HPDE6-E6E7 (cell line): ENCODE measurements at regions not wholly inside any gene's neighbourhood (a gene's known extent, or its start where the extent isn't known, plus 50 kb on each side); places are given as distances from the start of the nearest gene placed in this dataset.

Source experiments
- DNase-seq: peaks from one replicate; pipeline ENCODE4 v3.0.0; 2011; ENCODE audit warnings: missing footprints; ENCODE audit errors: extremely low spot score

DNA sequence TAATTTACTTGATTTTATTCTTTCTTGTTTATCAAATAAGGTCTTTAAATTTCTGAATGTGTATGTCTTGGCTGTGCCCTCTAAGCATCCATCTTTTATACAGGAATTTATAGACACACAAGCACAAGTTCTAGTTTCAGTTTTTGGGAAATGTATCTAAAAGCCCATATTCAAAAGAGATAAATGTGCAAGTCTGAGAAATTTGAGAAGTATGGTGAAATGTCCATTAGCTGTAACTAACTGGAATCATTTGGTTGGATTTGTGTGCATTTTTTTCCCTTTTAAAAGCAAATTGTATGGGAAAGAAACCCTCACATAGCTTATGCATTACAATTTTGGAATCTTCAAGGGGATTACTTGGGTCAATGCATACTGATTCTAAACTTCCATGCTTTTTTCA lies 532.0 kb downstream of the KLF5 start:
- no peak for DNase-seq

DNA sequence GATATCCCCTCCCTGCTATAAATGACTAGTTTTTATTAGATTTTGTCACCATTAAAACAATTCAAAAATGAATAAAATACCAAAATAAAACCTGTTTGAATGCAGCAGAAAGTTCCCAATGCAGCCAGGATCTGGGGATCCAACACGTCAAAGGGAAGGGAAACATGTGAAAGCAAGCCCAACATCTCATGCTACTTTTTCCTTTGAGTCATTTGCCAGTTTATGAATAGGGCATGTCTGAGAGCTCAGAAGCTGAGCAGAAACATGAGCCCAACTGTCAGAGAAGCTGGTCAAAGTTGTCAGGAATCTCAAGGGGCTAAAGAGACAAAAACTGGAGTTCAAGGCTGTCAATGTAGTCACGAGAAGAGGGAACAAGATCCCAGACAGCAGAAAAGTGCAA lies 526.4 kb downstream of the KLF5 start:
- DNase-seq: no peak

DNA sequence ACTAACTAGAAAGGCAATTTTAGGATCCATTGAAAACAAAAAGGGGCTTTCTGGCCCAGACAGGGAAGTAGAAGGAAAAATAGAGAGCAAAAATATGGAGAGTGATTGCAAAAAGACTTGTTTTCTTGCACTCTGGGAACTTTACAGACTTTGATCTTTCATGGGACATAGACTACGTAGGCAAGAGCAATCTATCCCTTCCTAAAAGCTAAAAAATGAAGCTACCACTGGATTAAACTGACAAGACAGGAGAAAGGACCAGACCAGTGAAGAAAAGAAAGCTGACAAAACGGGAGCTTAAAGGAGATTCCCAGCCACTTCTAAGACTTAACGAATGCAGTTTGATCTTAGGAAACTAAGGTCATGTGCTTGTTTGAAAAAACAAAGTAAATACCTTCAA lies 524.5 kb downstream of the KLF5 start:
- DNase-seq: no peak

DNA sequence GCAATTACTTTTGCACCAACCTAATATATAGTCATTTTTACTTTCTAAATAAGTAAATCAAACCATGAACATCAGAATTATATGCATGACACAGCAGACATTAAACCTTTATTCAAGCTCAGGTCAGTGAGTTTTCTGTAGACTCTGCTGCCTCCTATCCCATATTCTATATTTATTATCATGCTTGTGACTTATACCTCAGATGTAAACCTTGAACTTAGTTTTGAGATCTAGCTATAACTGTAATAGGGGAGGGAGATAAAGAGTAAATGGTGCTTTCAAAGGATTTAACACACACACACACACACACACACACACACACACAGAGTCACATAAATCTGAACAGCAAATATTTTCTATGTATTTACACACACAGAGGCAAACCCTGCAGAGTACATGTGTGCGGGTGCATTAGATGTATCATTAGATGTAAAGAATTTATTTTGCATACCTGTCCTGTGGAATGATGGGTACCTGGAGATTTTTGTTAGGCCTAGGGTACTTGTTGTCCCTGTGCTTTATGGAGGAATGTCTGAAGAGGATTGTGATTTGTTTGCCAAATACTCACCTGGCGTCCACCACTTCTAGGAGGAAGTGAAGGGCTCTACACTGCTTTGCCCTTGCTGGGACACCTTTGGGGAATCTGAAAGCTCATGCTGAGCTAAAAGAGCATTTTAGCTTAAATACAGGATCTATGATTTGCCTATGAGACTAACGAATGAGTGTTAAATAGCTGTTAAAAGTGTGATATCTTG lies 521.9 kb downstream of the KLF5 start:
- no peak for DNase-seq

DNA sequence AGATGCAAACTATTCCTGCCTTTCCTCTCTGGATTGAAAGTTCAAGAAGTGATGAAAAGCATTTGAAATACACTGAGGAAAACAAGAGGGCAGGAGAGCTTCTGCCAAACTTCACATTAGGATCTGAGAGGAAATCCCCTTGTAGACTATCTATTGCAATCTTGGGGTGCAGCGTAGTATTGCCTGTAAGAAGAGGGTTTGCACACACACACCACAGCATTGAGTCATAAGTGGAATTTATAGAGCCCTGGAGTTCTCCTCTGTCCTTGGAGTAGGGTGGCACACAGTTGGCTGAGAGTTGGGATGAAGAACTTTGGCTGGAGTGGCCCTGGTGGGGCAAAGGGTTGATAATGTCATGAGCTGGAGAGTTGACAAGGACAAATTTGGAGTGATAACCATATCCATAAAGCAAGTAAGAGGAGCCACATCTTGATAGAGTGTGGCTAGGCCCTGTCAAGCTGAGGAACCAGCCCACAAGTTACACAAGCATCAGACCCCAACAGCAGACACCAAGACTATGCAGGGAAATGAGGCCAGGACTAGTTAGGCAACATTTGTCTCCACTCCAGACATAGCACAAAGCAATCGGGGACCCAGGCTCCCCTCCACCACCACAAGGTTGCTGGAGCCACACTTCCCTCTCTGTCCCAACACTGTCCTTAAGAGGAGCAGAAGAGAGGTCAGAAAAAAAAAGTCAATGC lies 520.9 kb downstream of the KLF5 start:
- DNase-seq: no peak

DNA sequence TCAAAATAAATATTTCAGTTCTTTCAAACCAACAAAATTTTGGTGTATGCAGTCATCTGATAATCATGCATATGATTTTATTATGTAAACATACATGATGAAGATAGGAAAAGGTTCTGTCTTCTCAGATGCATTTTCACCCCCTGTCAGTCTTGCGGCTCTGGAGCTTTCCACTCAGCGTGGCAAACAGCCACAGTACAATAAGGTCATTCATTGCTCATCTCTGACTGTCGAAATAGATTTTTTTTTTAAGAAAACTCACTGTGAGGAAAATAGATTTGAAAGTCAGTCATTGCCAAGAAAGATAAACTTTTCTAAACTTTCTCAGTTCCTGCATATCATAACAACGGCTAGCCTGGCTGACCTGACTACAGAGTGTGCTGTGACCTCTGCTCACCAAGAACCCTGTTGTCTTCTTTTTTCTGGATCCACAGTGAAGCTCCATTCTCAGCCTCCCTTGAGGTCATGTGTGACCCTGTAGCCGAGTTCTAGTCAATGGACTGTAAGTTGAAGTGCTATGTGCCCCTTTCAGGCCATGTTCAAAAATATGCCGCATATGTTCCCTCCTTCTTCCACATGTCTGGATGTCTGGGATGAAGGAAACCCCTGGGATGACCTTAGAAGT lies 519.6 kb downstream of the KLF5 start:
- DNase-seq: no peak

DNA sequence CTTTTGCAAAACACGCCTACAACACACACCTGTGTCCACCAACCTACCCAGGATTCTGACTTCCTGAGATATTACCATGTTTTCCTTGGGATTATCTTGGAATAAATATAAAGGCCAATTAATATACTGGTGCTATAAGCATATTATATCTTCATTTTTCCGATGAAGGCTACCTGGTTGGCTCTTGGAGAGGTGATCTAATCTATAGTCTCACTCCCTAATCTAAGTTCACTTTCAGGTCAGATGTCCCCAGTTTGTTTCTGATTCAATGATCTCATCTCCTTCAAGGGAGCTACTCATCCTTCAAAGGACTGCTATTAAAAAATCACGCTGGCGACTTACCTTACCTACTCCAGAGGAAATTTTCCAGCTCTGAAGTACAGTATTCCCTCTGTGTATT lies 517.5 kb downstream of the KLF5 start:
- DNase-seq: no peak

DNA sequence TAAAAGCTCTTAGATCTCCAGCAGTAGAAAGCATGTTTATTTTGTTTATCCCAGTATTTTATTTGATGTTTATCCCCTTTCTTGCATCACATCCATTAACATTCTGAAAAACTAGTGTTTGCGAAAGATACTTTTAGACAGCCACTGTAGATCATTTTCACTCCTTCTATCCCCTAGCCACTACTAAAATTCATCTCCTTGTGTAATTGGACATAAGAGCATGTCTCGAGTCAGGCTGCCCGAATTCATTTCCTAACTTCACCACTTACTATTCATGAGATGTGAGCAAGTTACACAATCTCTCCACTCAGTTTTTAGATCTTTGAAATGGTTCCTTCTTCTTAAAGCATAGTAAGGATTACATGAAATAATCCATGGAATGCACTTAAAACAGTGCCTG lies 514.0 kb downstream of the KLF5 start:
- DNase-seq: no peak

DNA sequence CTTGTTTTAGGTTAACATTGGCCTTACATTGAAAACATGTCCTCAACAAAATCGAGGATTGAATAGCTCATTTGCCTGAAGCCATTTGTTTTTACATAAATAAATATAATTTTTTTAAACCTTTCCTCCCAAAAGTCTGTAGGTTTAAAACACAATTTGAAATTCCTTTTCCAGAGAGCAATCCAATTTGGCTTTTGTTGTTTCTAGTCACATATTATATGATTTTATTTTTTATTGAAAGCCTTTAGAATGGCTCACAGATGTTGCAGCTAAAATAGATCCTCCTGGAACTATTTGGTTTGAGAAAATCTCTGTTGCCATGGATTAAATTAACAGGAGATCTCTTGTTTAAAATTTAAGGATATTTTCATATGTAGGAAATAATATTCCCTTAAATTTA lies 512.6 kb downstream of the KLF5 start:
- no peak for DNase-seq

DNA sequence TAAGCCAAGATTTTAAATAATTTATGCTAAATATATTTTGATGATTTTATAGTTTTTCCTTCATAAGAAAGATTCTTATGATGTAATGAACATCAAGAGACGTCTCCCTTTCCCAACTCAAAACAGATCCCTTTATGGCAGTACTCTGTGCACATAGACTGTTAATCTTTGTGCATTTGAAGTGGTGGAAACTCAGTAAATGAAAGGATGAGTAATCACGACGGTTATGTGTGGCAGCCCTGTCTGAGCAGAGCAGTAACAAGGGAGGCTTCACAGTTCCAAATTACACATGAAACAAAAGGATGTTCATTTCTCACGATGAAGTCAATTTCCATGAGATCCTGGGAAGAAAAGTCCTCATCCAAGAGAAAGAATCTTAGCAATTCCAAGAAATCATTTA lies 498.1 kb downstream of the KLF5 start:
- no peak for DNase-seq

DNA sequence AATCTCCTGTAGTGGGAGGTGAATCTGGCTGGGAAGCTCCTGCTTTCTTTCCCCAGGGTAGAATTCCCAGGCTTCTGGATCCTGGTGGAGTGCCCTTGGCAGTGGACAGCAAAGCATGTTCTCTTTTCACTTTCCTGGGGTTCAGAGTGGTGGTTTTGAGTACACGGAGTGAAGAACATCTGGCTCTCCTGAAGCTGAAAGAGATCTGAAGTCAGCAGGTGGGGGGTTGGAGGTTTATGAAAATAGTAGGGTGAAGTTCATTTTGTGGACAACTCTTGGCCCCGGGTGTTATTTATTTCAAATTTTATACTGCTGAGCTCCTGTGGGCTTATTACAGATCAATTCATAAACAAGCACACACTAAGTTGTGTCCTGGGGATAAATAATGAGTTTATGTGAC lies 497.3 kb downstream of the KLF5 start:
- DNase-seq: no peak

DNA sequence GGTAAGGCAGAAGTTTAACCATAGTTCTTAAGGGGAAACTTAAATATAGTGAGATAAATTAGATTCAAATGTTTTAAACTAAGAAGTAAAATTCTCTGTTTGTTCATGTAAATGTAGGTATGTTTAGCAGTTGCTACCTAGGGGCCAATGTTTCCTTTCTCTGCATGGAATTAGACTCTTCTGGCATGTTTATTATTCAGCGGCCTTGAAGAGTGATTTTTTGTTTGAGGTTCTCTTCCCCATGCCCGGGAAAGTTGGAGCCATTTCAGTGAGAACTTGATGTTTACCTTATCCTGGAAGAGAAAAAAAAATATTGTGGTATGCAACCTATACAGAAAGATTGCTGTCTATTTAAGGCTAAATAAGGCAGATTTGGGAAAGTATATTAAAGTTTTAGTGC lies 492.9 kb downstream of the KLF5 start:
- DNase-seq: no peak

DNA sequence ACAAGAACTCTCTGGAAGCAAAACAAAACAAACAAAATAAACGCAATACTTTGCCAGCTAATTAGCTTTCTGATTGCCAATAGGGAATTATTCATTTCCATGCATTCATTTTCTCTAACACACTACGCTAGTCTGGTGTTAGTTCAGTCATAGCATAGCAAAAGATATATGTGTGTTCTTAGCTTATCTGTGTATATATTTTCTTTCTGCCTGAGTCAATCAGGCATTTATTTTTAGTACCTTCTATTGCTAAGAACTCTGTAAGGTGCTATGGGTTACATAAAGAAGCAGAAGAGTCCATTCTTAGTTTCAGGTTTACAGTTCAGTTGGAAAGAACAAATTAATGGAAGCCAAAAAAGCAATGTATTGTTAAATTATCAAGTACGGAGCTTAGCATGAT lies 490.9 kb downstream of the KLF5 start:
- DNase-seq: no peak

DNA sequence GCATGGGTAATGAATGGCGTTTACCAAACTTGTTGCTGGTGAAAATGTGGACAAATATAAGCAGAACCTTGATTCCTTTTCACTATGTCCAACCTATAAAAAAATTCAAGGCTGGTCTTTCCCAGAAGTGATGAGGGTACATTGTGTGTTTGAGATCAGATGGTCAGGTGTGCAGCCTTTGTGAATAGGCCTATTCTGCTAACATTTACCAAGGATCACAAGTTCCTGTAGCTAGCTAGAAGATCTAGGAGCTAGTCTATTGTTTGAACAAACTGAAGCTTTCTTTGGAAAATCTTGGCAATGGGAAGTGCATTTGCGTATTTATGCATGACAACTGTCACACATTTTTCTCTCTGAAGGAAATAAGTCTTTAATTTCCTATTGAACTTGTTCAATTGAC lies 489.6 kb downstream of the KLF5 start:
- DNase-seq: no peak

DNA sequence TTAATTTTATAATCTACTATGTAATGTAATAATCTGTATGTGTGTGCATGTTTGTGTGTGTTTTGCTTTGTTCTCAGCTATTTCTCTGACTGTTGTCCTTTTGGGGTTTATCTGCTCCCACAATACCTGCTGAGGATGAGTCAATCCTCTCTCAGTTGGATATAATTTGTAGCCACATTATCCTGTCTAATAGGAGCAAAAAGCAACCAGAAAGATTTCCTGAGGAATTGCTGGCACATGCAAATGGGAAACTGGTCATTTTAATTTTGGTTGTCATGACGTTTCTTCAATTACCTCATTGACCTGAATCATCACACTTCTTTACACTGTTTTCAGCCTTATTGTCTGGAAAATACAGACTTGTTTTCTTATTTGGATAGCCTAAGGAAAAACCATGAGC lies 488.4 kb downstream of the KLF5 start:
- DNase-seq: no peak

DNA sequence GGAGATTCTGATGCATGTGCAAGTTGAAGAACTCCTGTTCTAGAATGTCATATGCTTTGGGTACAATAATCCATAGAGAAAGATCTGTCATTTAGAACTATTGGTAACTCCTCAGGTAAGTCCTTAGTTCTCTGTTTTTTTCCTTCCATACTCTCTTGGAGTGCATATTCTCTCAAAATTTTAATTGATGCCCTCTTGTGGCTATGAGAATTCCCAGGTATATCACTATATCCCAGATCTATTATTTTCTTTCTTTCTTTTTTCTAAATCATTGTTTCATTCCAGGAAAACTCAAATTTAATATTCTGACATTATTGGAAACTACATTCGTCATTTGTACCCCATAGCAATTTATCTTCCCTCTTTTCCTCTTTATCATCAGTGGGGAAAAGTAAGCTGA lies 485.4 kb downstream of the KLF5 start:
- no peak for DNase-seq

DNA sequence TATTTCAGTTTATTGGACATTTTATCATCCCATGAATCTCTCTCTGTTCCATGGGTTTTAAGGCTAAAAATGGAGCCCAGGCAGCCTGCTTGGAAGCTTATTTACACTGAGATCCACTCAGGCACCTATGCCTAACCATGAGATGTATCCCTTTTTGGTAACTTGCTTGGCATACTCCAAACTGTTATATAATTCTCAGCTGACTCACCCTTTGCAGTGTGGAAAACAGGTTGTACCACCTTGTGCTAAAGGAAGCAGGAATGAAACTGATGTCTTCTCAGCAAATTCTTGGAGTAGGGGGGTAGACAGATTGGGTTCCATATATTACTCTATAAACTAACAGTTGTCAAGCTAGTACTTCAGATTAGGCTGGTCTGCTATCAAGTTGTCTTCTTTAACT lies 483.6 kb downstream of the KLF5 start:
- DNase-seq: peak; percentile 51

DNA sequence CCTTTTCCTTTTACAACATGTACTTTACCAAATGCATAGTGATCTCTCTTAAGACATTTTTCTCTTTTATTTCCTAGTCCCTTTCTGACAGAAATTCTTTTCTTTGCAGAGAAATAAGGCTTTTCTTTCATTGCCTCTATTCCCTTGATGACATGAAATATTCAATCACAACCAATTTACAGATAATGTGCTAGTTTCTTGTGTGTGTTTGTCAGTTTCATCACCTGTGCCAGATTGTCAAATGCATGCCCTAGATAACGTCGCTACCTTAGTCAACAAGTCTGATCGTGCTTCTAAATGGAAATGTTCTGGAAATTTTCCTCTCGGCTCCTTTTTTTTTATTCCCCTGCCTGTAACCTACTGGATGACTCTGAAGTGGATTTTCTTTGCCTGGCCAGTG lies 478.1 kb downstream of the KLF5 start:
- no peak for DNase-seq

DNA sequence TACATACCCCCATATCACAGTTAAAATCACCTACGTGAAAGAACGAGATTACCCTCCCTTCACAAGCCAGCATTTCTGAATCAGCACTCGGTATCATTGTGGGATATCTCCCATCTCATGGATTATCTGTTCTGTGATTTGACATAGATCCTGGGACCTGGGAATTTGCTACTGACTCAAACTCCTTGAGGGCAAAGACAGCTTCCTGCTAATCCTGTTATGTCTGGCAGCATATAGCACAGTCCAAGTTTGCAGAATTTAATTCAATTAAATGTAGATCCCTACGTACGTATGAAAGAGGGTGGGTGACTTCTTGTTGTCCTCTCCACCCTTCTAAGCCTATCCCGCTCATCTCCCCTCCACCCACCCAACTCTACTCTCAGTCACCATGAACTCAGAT lies 476.5 kb downstream of the KLF5 start:
- no peak for DNase-seq

DNA sequence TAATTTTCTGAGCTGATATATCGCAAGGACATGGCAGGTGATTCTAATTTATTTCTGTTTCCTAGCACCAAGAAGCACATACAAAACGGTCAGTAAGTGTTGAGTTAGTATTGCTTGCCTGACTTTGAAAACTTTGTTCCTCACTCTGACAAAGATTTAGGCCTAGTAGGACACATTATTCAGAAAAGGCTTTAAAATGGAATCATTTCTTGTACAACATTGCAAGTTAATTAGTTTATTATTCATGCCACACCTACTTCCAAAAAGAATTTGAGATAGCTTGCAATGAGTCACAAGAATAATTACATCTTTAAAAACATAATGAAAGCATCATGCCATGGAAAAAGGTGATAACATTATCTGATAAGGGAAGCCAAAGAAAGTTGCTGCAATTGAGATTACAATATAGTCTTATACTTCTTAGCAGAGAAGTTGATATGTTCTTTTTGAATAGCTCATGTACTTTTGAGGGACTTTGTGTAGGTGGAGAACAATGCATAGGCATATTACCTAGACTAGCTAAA lies 474.2 kb downstream of the KLF5 start:
- no peak for DNase-seq

DNA sequence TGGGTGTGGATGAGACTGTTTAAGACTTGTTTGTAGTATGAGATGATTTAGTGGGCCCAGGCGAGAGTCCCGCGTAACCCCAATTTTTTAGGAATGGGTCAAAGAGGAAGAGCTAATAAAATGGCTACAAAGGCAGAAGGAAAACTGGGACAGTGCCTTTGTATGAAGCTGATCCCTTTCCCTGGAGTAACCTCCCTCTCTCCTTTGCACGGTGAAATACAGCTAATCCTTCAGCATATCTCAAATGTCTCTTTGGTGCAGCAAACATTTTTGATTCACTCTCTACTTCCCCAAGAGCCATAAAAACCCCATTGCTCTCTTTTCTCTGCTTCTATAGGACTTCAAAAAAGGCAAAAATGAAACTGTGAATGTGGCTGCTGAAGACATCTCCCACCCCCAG lies 473.8 kb downstream of the KLF5 start:
- DNase-seq: no peak

DNA sequence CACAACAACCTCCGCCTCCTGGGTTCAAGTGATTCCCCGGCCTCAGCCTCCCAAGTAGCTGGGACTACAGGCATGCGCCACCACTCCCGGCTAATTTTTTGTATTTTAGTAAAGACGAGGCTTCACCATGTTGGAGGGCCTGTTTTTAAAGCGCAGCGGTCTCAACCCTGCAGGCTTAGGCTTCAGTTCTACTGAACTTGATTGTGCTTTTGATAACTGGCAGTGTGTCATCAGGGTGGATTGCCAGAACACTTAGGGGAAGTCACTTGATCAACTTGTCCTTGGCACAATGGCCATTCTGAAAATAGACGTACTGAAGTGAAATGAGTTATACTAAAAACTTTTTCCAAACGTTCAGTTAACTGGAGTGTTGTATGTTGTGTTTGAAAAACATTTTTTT lies 472.2 kb downstream of the KLF5 start:
- DNase-seq: no peak

DNA sequence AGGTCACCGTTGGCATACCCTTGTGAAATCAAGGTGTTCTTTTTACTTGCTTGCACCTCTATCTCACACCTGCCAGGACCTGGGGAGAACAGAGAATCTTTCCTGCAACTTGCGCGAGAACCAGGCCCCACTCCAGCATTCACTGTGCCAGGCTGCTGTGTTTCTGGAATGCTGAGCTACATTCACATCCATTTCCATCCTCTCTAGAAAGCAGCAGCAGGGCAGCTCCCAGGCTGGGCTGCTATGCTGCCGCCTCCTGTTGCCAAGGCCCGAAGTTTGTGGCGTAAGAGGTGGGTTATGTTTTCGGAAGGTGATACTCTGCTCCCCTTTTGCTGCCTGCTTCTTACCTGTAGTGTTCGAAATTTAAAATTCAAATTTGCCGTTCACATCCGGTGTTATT lies 464.1 kb downstream of the KLF5 start:
- DNase-seq: no peak
